Left ventricle myocardium inferior (tissue), 1 donor: ENCODE measurements at regions not wholly inside any gene's neighbourhood (a gene's known extent, or its start where the extent isn't known, plus 50 kb on each side); places are given as distances from the start of the nearest gene placed in this dataset.

Experiments
- DNase-seq: peaks from one replicate; pipeline ENCODE4 v3.0.0-alpha.2; 2020
- H3K27ac ChIP-seq: fragments of 200-600 bp; replicated peaks from 2 replicates; pipeline ENCODE4 v1.8.0; 2021
- H3K27me3 ChIP-seq: fragments of 200-600 bp; 2 replicates; pipeline ENCODE4 v1.8.0; 2021; ENCODE audit warnings: low read depth
- H3K36me3 ChIP-seq: fragments of 200-600 bp; 2 replicates; pipeline ENCODE4 v1.8.0; 2021
- H3K4me1 ChIP-seq: fragments of 200-600 bp; 2 replicates; pipeline ENCODE4 v1.8.0; 2021
- H3K4me3 ChIP-seq: fragments of 200-600 bp; 2 replicates; pipeline ENCODE4 v1.8.0; 2021; ENCODE audit warnings: mild to moderate bottlenecking, moderate library complexity
- H3K9me3 ChIP-seq: fragments of 200-600 bp; replicated peaks from 2 replicates; pipeline ENCODE4 v1.8.0; 2021
- CTCF ChIP-seq: fragments of 200-600 bp; IDR thresholded peaks from 2 replicates; pipeline ENCODE4 v1.8.0; 2021; ENCODE audit warnings: antibody characterized with exemption, mild to moderate bottlenecking, borderline replicate concordance
- intact Hi-C: fragments of 100-400 bp; cut with micrococcal nuclease; formaldehyde crosslinking; loops from one replicate; pipeline ENCODE4 v1.11.0; 2022
- donor health status: DM: no; HTN: yes; CAD: no; lungs with severe emphysema.

- no peaks in the 10 kb centered on the region for H3K9me3 ChIP-seq
- H3K27ac ChIP-seq = no peak overlapping the region
- TF ChIP-seq CTCF = no peak
- H3K4me3 ChIP-seq = no peak overlapping the region
- intact Hi-C loops = no loop called here
- DNase-seq = no peak
- H3K27me3 ChIP-seq = no peaks in the 10 kb centered on the region
- no peaks in the 10 kb centered on the region for H3K4me1 ChIP-seq
- no peaks in the 10 kb centered on the region for H3K36me3 ChIP-seq
These were observed 238.8 kb upstream of the DPH6 start for GRCh38 chr15:35784745-35785144.

GRCh38 chr15:35810007-35810406 is 264.0 kb upstream of the DPH6 start:
- H3K4me3 ChIP-seq = no peak overlapping the region
- TF ChIP-seq CTCF = no peak
- peaks cover 10% of the 10 kb centered on the region for H3K4me1 ChIP-seq
- no peaks in the 10 kb centered on the region for H3K36me3 ChIP-seq
- intact Hi-C loops = no loop called here
- no peaks in the 10 kb centered on the region for H3K9me3 ChIP-seq
- no peak overlapping the region for H3K27ac ChIP-seq
- DNase-seq = no peak
- H3K27me3 ChIP-seq = no peaks in the 10 kb centered on the region

GRCh38 chr15:35813573-35813972 is 267.6 kb upstream of the DPH6 start:
- intact Hi-C loops = no loop called here
- peaks cover 10% of the 10 kb centered on the region for H3K4me1 ChIP-seq
- H3K4me3 ChIP-seq = no peak overlapping the region
- DNase-seq = no peak
- no peaks in the 10 kb centered on the region for H3K27me3 ChIP-seq
- no peak overlapping the region for H3K27ac ChIP-seq
- no peaks in the 10 kb centered on the region for H3K9me3 ChIP-seq
- no peaks in the 10 kb centered on the region for H3K36me3 ChIP-seq
- no peak for TF ChIP-seq CTCF

GRCh38 chr15:35818846-35819245 is 272.9 kb upstream of the DPH6 start:
- no peaks in the 10 kb centered on the region for H3K27me3 ChIP-seq
- TF ChIP-seq CTCF = no peak

GRCh38 chr15:35822153-35822552 is 276.2 kb upstream of the DPH6 start:
- no peaks in the 10 kb centered on the region for H3K9me3 ChIP-seq
- intact Hi-C loops = no loop called here
- no peak overlapping the region for H3K4me3 ChIP-seq
- no peaks in the 10 kb centered on the region for H3K27me3 ChIP-seq
- H3K4me1 ChIP-seq = peaks cover 5% of the 10 kb centered on the region
- DNase-seq = no peak
- H3K27ac ChIP-seq = no peak overlapping the region
- TF ChIP-seq CTCF = no peak
- H3K36me3 ChIP-seq = no peaks in the 10 kb centered on the region

More at GRCh38 chr15:35818846-35819245, 272.9 kb upstream of the DPH6 start:
- no peaks in the 10 kb centered on the region for H3K4me1 ChIP-seq
- intact Hi-C loops = no loop called here
- H3K36me3 ChIP-seq = no peaks in the 10 kb centered on the region
- H3K4me3 ChIP-seq = no peak overlapping the region
- no peak for DNase-seq
- no peak overlapping the region for H3K27ac ChIP-seq
- no peaks in the 10 kb centered on the region for H3K9me3 ChIP-seq

- peaks cover 17% of the 10 kb centered on the region for H3K4me1 ChIP-seq
- no peak overlapping the region for H3K4me3 ChIP-seq
- DNase-seq = no peak
- no peaks in the 10 kb centered on the region for H3K36me3 ChIP-seq
- no peak for TF ChIP-seq CTCF
- intact Hi-C loops = no loop called here
- no peaks in the 10 kb centered on the region for H3K9me3 ChIP-seq
- no peaks in the 10 kb centered on the region for H3K27me3 ChIP-seq
- no peak overlapping the region for H3K27ac ChIP-seq
These were observed 281.2 kb upstream of the DPH6 start for GRCh38 chr15:35827141-35827540.
